HepG2 (cell line): ENCODE measurements at regions not wholly inside any gene's neighbourhood (a gene's known extent, or its start where the extent isn't known, plus 50 kb on each side); places are given as distances from the start of the nearest gene placed in this dataset.

Source experiments
- CEBPB ChIP-seq: IDR thresholded peaks from 2 replicates; pipeline ENCODE4 v1.6.1; 2011; ENCODE audit warnings: low read depth, low read length, improper control_type of control experiment, borderline replicate concordance
- ELK4 ChIP-seq: sonication (generic); formaldehyde crosslinking; IDR thresholded peaks from 2 replicates; pipeline ENCODE4 v1.9.0; 2021; ENCODE audit warnings: missing genetic modification reagents, borderline replicate concordance
- HNRNPH1 ChIP-seq: fragments of 200-400 bp; formaldehyde crosslinking; optimal IDR thresholded peaks from 2 replicates; pipeline ENCODE3; 2017; ENCODE audit warnings: mild to moderate bottlenecking, low read depth, low read length
- SP1 ChIP-seq, 2 experiments: fragments of 450-650 bp in 1 of 2; sonication (generic) in 1 of 2; formaldehyde crosslinking in 1 of 2; IDR thresholded peaks; 2 replicates each; pipeline versions ENCODE4 v1.4.0 to v1.6.1; 2016 to 2020; ENCODE audit warnings: missing genetic modification reagents in 1 of 2
- TAF1 ChIP-seq: sonication (generic); formaldehyde crosslinking; IDR thresholded peaks from 2 replicates; pipeline ENCODE4 v1.4.0; 2020; ENCODE audit warnings: missing genetic modification reagents
- ZBTB1 ChIP-seq: sonication (generic); formaldehyde crosslinking; IDR thresholded peaks from 2 replicates; pipeline ENCODE4 v1.4.0; 2020; ENCODE audit warnings: missing genetic modification reagents, borderline replicate concordance
- ZNF143 ChIP-seq: sonication (generic); formaldehyde crosslinking; IDR thresholded peaks from 2 replicates; pipeline ENCODE4 v1.4.0; 2020; ENCODE audit warnings: missing genetic modification reagents
- ZNF274 ChIP-seq: sonication (generic); formaldehyde crosslinking; IDR thresholded peaks from 2 replicates; pipeline ENCODE4 v1.5.1; 2020; ENCODE audit warnings: mild to moderate bottlenecking, missing genetic modification reagents
- ZSCAN29 ChIP-seq: sonication (generic); formaldehyde crosslinking; conservative IDR thresholded peaks from 2 replicates; pipeline ENCODE4 v1.4.0; 2020; ENCODE audit warnings: mild to moderate bottlenecking, missing genetic modification reagents

GRCh38 chr3:36175916-36176461, 204.3 kb upstream of the STAC start:
- TF ChIP-seq ZSCAN29 (CRISPR knock-in tag) (no peak), TAF1 (CRISPR knock-in tag) (no peak), SP1 (IDR thresholded peaks at IDR 0.05) (no peak), SP1 (CRISPR knock-in tag; IDR thresholded peaks at IDR 0.05) (no peak), ZNF274 (CRISPR knock-in tag) (no peak), HNRNPH1 (no peak), CEBPB (no peak), ELK4 (CRISPR knock-in tag) (no peak), ZNF143 (CRISPR knock-in tag) (no peak), ZBTB1 (CRISPR knock-in tag) (no peak)
